HepG2 (cell line): ENCODE measurements at regions not wholly inside any gene's neighbourhood (a gene's known extent, or its start where the extent isn't known, plus 50 kb on each side); places are given as distances from the start of the nearest gene placed in this dataset.

Experiments used
- ATAC-seq: fragments of 200-7000 bp; cut with Tn5 transposase; 3 replicates; pipeline ENCODE4 v1.9.1; 2020; ENCODE audit warnings: mild to moderate bottlenecking, moderate library complexity
- BruUV-seq: library from RNA; stranded (reverse); fragments of 400-500 nt; replicated peaks from 2 replicates; lab custom pipeline; 2021; lab: Mats Ljungman, UMichigan
- CTCF ChIA-PET: fragments of 300-600 bp; formaldehyde crosslinking; extraction: SDS; loops from one replicate; lab custom pipeline; 2021; ENCODE audit warnings: low total read pairs, inconsistent platforms, low intra/inter-chr PET ratio; lab: Yijun Ruan, JAX
- POLR2A ChIA-PET: fragments of 350-600 bp; sonication (Branson Sonifier 250); formaldehyde crosslinking; loops from one replicate; lab custom pipeline; 2020; ENCODE audit warnings: antibody characterized with exemption, inconsistent platforms; lab: Yijun Ruan, JAX
- DNase-seq: peaks from one replicate; pipeline ENCODE4 v3.0.0-alpha.2; 2015; ENCODE audit warnings: low spot score
- FAIRE-seq: peaks from 3 replicates; lab custom pipeline; 2011; peaks lifted over from hg19 to GRCh38; lab: Jason Lieb, UNC
- H2AFZ ChIP-seq: one replicate; pipeline ENCODE4 v1.6.1; 2011; ENCODE audit warnings: low read length, inconsistent platforms
- H3K27ac ChIP-seq: fragments of 300-600 bp; 3 replicates; pipeline ENCODE4 v1.8.0; 2011; ENCODE audit warnings: mixed run types, mild to moderate bottlenecking, mixed read lengths, low read length, inconsistent platforms; ENCODE audit not compliant: insufficient read depth; ENCODE audit errors: extremely low read length
- H3K27me3 ChIP-seq, 2 experiments: fragments of 200-600 bp in 1 of 2; 2 replicates in 1 of 2; 3 replicates in 1 of 2; pipeline versions ENCODE4 v1.6.0 to v1.8.0; 2011; ENCODE audit warnings: low read length in 2 of 2, mild to moderate bottlenecking in 2 of 2, moderate library complexity in 2 of 2, inconsistent platforms in 1 of 2; ENCODE audit not compliant: insufficient read depth in 2 of 2, control insufficient read depth in 1 of 2
- H3K36me3 ChIP-seq, 2 experiments: fragments of 200-600 bp in 1 of 2; replicated peaks in 1 of 2; 2 replicates in 1 of 2; 3 replicates in 1 of 2; pipeline versions ENCODE4 v1.5.1 to v1.8.0; 2011; ENCODE audit warnings: low read length in 2 of 2, inconsistent platforms in 1 of 2; ENCODE audit not compliant: insufficient read depth in 2 of 2, control insufficient read depth in 1 of 2
- H3K4me1 ChIP-seq: 2 replicates; pipeline ENCODE4 v1.5.1; 2012; ENCODE audit warnings: low read length, inconsistent platforms; ENCODE audit not compliant: insufficient read depth
- H3K4me2 ChIP-seq: 2 replicates; pipeline ENCODE4 v1.6.0; 2011; ENCODE audit warnings: low read depth, low read length, inconsistent platforms
- H3K4me3 ChIP-seq, 3 experiments: fragments of 200-600 bp in 1 of 3; sonication (generic), shearing (Covaris generic) in 1 of 3; replicated peaks in 1 of 3; 2 replicates each; pipeline ENCODE4 v1.5.1; 2011 to 2016; ENCODE audit warnings: low read length in 3 of 3, inconsistent platforms in 2 of 3, low read depth in 2 of 3, mild to moderate bottlenecking in 2 of 3, control low read depth in 1 of 3, mixed read lengths in 1 of 3; ENCODE audit not compliant: insufficient read depth in 1 of 3
- H3K79me2 ChIP-seq: one replicate; pipeline ENCODE4 v1.6.1; 2011; ENCODE audit warnings: low read length, inconsistent platforms; ENCODE audit not compliant: insufficient read depth
- H3K9ac ChIP-seq: 2 replicates; pipeline ENCODE4 v1.6.0; 2011; ENCODE audit warnings: mild to moderate bottlenecking, low read depth, low read length, inconsistent platforms; ENCODE audit not compliant: insufficient read depth
- H3K9me3 ChIP-seq: 2 replicates; pipeline ENCODE4 v1.5.1; 2012; ENCODE audit warnings: mild to moderate bottlenecking, low read length
- H4K20me1 ChIP-seq: 2 replicates; pipeline ENCODE4 v1.6.0; 2011; ENCODE audit warnings: inconsistent platforms, mild to moderate bottlenecking, low read length, moderate library complexity; ENCODE audit not compliant: insufficient read depth
- BCL6 ChIP-seq: IDR thresholded peaks from 2 replicates; pipeline ENCODE4 v1.6.1; 2016; ENCODE audit warnings: missing genetic modification reagents, missing compliant biosample characterization
- CAMTA2 ChIP-seq: sonication (generic); formaldehyde crosslinking; IDR thresholded peaks from 2 replicates; pipeline ENCODE4 v1.4.0; 2020; ENCODE audit warnings: mild to moderate bottlenecking, missing genetic modification reagents, borderline replicate concordance
- MBD4 ChIP-seq: IDR thresholded peaks from 2 replicates; pipeline ENCODE4 v1.6.1; 2012; ENCODE audit warnings: low read length, inconsistent platforms, borderline replicate concordance
- NKX3-1 ChIP-seq: sonication (generic); formaldehyde crosslinking; IDR thresholded peaks from 2 replicates; pipeline ENCODE4 v1.5.0; 2020; ENCODE audit warnings: missing genetic modification reagents
- NR3C1 ChIP-seq: sonication (generic); formaldehyde crosslinking; IDR thresholded peaks from 2 replicates; pipeline ENCODE4 v1.4.0; 2020; ENCODE audit warnings: missing genetic modification reagents
- PRPF4 ChIP-seq: fragments of 200-400 bp; formaldehyde crosslinking; IDR thresholded peaks from 2 replicates; pipeline ENCODE4 v1.6.1; 2016; ENCODE audit warnings: low read length, low read depth; ENCODE audit not compliant: poor library complexity, severe bottlenecking
- TEAD3 ChIP-seq: optimal IDR thresholded peaks from 2 replicates; pipeline ENCODE3; 2016; ENCODE audit warnings: borderline replicate concordance
- ZKSCAN1 ChIP-seq: fragments of 150-350 bp; IDR thresholded peaks from 2 replicates; pipeline ENCODE4 v1.6.1; 2014; ENCODE audit warnings: low read length
- ZMYM2 ChIP-seq: sonication (generic); formaldehyde crosslinking; IDR thresholded peaks from 2 replicates; pipeline ENCODE4 v1.8.0; 2022; ENCODE audit warnings: mild to moderate bottlenecking, missing genetic modification reagents
- ZMYM4 ChIP-seq: sonication (generic); formaldehyde crosslinking; IDR thresholded peaks from 2 replicates; pipeline ENCODE4 v1.8.1; 2023; ENCODE audit warnings: mild to moderate bottlenecking, missing genetic modification reagents
- ZNF484 ChIP-seq: sonication (generic); formaldehyde crosslinking; IDR thresholded peaks from 2 replicates; pipeline ENCODE4 v1.5.1; 2020; ENCODE audit warnings: mild to moderate bottlenecking, low read depth, missing genetic modification reagents, borderline replicate concordance
- ZNF781 ChIP-seq: sonication (generic); formaldehyde crosslinking; IDR thresholded peaks from 2 replicates; pipeline ENCODE4 v1.5.1; 2020; ENCODE audit warnings: borderline replicate concordance, mild to moderate bottlenecking, missing genetic modification reagents; ENCODE audit errors: not compliant biosample characterization
- WGBS: methylation state at CpG from one replicate; pipeline ENCODE4 v1.1.6; 2017; ENCODE audit warnings: low lambda C conversion rate; 5-methylcytosine and 5-hydroxymethylcytosine counted together
- in situ Hi-C: cut with HindIII; loops from 2 replicates; pipeline ENCODE4 v1.10.0; 2017; ENCODE audit warnings: low pct_unique_long_range_greater_than_20kb; ENCODE audit not compliant: extremely low pct_ligation_motif_present
- intact Hi-C: fragments of 100-400 bp; cut with micrococcal nuclease; formaldehyde crosslinking; loops from one replicate; pipeline ENCODE4 v1.10.0; 2022; ENCODE audit not compliant: unreplicated experiment
- TF ChIP-seq, protein P1 (sequence below): sonication (generic); formaldehyde crosslinking; IDR thresholded peaks from 2 replicates; pipeline ENCODE4 v1.9.0; 2021; ENCODE audit warnings: missing genetic modification reagents, borderline replicate concordance
- TF ChIP-seq, protein P2 (sequence below): sonication (generic); formaldehyde crosslinking; IDR thresholded peaks from 2 replicates; pipeline ENCODE4 v1.8.1; 2023; ENCODE audit warnings: missing genetic modification reagents, inconsistent platforms, borderline replicate concordance

DNA sequence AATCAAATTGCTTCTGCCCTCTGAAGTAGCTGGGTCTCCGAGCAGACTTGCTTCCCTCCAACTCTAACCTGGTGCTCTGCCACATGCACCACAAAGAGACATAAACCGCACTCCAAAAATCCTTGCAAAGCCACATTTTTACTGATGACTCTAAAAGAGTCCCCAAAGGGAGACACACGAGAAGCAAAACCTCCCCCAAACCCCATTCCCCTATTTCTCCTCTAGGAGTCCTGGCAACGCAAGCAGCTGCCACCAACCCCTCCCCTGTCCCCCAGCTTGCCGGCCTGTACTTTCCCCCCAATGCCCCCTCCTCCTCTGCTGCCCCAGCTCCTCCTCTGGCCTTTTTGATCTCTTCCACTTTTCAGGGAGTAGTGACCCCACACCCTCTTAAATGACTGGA, 180.1 kb upstream of the ARID1B start:
- Histone ChIP-seq H3K27ac (no peak overlapping the region), H3K36me3 (no peaks in the 10 kb centered on the region), H3K79me2 (no peaks in the 10 kb centered on the region)
- in situ Hi-C loops: no loop called here
- POLR2A ChIA-PET: no interaction called here
- no peak for TF ChIP-seq BCL6 (CRISPR knock-in tag)
- no peak for TF ChIP-seq TEAD3 (CRISPR knock-in tag)
- TF ChIP-seq ZMYM2 (CRISPR knock-in tag): no peak
- TF ChIP-seq ZMYM4 (CRISPR knock-in tag): no peak
- no peak for TF ChIP-seq NKX3-1 (CRISPR knock-in tag)
- TF ChIP-seq PRPF4: no peak
- TF ChIP-seq ZKSCAN1: no peak
- TF ChIP-seq, protein P1, sequence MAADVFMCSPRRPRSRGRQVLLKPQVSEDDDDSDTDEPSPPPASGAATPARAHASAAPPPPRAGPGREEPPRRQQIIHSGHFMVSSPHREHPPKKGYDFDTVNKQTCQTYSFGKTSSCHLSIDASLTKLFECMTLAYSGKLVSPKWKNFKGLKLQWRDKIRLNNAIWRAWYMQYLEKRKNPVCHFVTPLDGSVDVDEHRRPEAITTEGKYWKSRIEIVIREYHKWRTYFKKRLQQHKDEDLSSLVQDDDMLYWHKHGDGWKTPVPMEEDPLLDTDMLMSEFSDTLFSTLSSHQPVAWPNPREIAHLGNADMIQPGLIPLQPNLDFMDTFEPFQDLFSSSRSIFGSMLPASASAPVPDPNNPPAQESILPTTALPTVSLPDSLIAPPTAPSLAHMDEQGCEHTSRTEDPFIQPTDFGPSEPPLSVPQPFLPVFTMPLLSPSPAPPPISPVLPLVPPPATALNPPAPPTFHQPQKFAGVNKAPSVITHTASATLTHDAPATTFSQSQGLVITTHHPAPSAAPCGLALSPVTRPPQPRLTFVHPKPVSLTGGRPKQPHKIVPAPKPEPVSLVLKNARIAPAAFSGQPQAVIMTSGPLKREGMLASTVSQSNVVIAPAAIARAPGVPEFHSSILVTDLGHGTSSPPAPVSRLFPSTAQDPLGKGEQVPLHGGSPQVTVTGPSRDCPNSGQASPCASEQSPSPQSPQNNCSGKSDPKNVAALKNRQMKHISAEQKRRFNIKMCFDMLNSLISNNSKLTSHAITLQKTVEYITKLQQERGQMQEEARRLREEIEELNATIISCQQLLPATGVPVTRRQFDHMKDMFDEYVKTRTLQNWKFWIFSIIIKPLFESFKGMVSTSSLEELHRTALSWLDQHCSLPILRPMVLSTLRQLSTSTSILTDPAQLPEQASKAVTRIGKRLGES (CRISPR knock-in tag): no peak
- TF ChIP-seq CAMTA2 (CRISPR knock-in tag): no peak
- TF ChIP-seq ZNF484 (CRISPR knock-in tag): no peak
- no peak for TF ChIP-seq NR3C1 (CRISPR knock-in tag)
- no peak for TF ChIP-seq ZNF781
- TF ChIP-seq, protein P2, sequence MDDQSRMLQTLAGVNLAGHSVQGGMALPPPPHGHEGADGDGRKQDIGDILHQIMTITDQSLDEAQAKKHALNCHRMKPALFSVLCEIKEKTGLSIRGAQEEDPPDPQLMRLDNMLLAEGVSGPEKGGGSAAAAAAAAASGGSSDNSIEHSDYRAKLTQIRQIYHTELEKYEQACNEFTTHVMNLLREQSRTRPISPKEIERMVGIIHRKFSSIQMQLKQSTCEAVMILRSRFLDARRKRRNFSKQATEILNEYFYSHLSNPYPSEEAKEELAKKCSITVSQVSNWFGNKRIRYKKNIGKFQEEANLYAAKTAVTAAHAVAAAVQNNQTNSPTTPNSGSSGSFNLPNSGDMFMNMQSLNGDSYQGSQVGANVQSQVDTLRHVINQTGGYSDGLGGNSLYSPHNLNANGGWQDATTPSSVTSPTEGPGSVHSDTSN (CRISPR knock-in tag): no peak
- no peak for TF ChIP-seq MBD4
- TF ChIP-seq, all 625 proteins: peak for 0
- Histone ChIP-seq H3K4me2 (no peak overlapping the region), H4K20me1 (no peaks in the 10 kb centered on the region), H3K4me3 (no peak overlapping the region), H3K27me3 (peaks cover 8 to 36% of the 10 kb centered on the region in 2 experiments; a peak in 4 of 5 replicates), H3K4me1 (no peaks in the 10 kb centered on the region), H3K9me3 (no peaks in the 10 kb centered on the region), H2AFZ (no peak overlapping the region), H3K9ac (no peak overlapping the region)
- no peak for DNase-seq
- CTCF ChIA-PET: no interaction called here
- WGBS: 22% methylated on average over 5 of the region's 5 CpGs
- intact Hi-C loops: no loop called here
- no peak for ATAC-seq
- no TSS peak for BruUV-seq
- FAIRE-seq: no peak
